Activated CD4-positive, alpha-beta T cell treated with anti-CD3 and anti-CD28 coated beads for 36 hours (primary cell): ENCODE measurements at regions not wholly inside any gene's neighbourhood (a gene's known extent, or its start where the extent isn't known, plus 50 kb on each side); places are given as distances from the start of the nearest gene placed in this dataset.

Experiments
- ATAC-seq: fragments of 200-7000 bp; cut with Tn5 transposase; one replicate; pipeline ENCODE4 v1.10.0; 2021; ENCODE audit warnings: mild to moderate bottlenecking, moderate library complexity
- CTCF ChIA-PET: fragments of 350-600 bp; sonication (Branson Sonifier 250); formaldehyde crosslinking; loops from one replicate; lab custom pipeline; 2021; ENCODE audit warnings: antibody characterized with exemption; lab: Charles Lee
- POLR2A ChIA-PET: fragments of 350-600 bp; sonication (Branson Sonifier 250); formaldehyde crosslinking; loops from one replicate; lab custom pipeline; 2021; ENCODE audit warnings: antibody characterized with exemption, inconsistent platforms; lab: Charles Lee
- DNase-seq: peaks from one replicate; pipeline ENCODE4 v3.0.0-alpha.2; 2020
- H3K27ac Mint-ChIP-seq: one replicate; pipeline ENCODE4 v1.8.0; 2021; ENCODE audit warnings: mixed read lengths
- H3K27me3 Mint-ChIP-seq: one replicate; pipeline ENCODE4 v1.8.0; 2021; ENCODE audit warnings: mixed read lengths
- H3K36me3 Mint-ChIP-seq: one replicate; pipeline ENCODE4 v1.8.0; 2021; ENCODE audit warnings: low read depth, mixed read lengths
- H3K4me1 Mint-ChIP-seq: one replicate; pipeline ENCODE4 v1.8.0; 2021; ENCODE audit warnings: mixed read lengths
- H3K4me3 Mint-ChIP-seq: one replicate; pipeline ENCODE4 v1.8.0; 2021; ENCODE audit warnings: mild to moderate bottlenecking, moderate library complexity, mixed read lengths
- H3K9me3 Mint-ChIP-seq: one replicate; pipeline ENCODE4 v1.8.0; 2021; ENCODE audit warnings: low read depth, mixed read lengths
- intact Hi-C, 2 experiments: fragments of 100-400 bp; cut with DNase I in 1 of 2; cut with micrococcal nuclease in 1 of 2; formaldehyde crosslinking; loops; one replicate each; pipeline versions ENCODE4 v1.14.2 to v1.15.1; 2022 to 2024; cut with DNase I, micrococcal nuclease

- DNase-seq (no peak), ATAC-seq (no peak)
- H3K4me1 Mint-ChIP-seq: no peaks in the 10 kb centered on the region
- no peaks in the 10 kb centered on the region for H3K36me3 Mint-ChIP-seq
- POLR2A ChIA-PET: no interaction called here
- CTCF ChIA-PET: no interaction called here
- no peak overlapping the region for H3K27ac Mint-ChIP-seq
- intact Hi-C loops: no loop called here
- peaks cover 3% of the 10 kb centered on the region for H3K27me3 Mint-ChIP-seq
- H3K9me3 Mint-ChIP-seq: peaks cover 5% of the 10 kb centered on the region
- H3K4me3 Mint-ChIP-seq: no peak overlapping the region
These were observed 337.6 kb downstream of the EFHB start for GRCh38 chr3:19596408-19596807.

GRCh38 chr3:19595884-19596283 is 338.1 kb downstream of the EFHB start:
- POLR2A ChIA-PET: no interaction called here
- no peaks in the 10 kb centered on the region for H3K4me1 Mint-ChIP-seq

More at GRCh38 chr3:19595884-19596283, 338.1 kb downstream of the EFHB start:
- ATAC-seq: no peak
- intact Hi-C loops: no loop called here
- H3K27ac Mint-ChIP-seq: no peak overlapping the region
- CTCF ChIA-PET: no interaction called here
- H3K27me3 Mint-ChIP-seq: peaks cover 3% of the 10 kb centered on the region
- no peak for DNase-seq
- peaks cover 5% of the 10 kb centered on the region for H3K9me3 Mint-ChIP-seq
- no peak overlapping the region for H3K4me3 Mint-ChIP-seq
- H3K36me3 Mint-ChIP-seq: no peaks in the 10 kb centered on the region
